GM18498 (cell line): ENCODE measurements at regions not wholly inside any gene's neighbourhood (a gene's known extent, or its start where the extent isn't known, plus 50 kb on each side); places are given as distances from the start of the nearest gene placed in this dataset.

ENCODE experiments used
- ATAC-seq: cut with Tn5 transposase; IDR thresholded peaks from one replicate; pipeline ENCODE4 v1.9.1; 2021; ENCODE audit warnings: mild to moderate bottlenecking, moderate library complexity; ENCODE audit not compliant: unreplicated experiment

GRCh38 chr6:23195487-23195886 lies 626.1 kb downstream of the HDGFL1 start:
- ATAC-seq, result no peak

- no peak for ATAC-seq
Observed at GRCh38 chr6:23199541-23199940, 630.2 kb downstream of the HDGFL1 start.

GRCh38 chr6:23200946-23201345 lies 631.6 kb downstream of the HDGFL1 start:
- ATAC-seq, result no peak

GRCh38 chr6:23202207-23202606 lies 632.8 kb downstream of the HDGFL1 start:
- no peak for ATAC-seq

- ATAC-seq, result no peak
Observed at GRCh38 chr6:23212398-23212797, 643.0 kb downstream of the HDGFL1 start.

- ATAC-seq, result no peak
Observed at GRCh38 chr6:23213193-23213592, 643.8 kb downstream of the HDGFL1 start.

DNA sequence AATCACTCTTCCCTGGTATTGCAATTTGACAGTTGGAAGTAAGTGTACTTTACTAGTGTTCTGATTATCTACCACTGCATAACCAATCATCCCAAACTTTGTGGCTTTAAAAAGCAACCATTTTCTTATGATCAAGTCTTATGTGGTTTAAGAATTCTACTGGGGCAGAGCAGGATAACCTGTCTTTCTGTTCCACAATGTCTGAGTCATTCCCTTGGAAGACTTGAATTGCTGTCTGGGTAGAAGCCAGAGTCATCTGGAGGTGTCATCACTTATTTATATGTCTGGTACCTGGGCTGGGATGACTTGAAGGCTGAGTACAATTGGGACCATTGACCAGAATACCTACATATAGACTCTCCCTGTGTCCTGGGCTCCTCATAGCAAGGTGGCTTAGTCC lies 644.3 kb downstream of the HDGFL1 start:
- no peak for ATAC-seq

- ATAC-seq, result no peak
Observed at GRCh38 chr6:23218751-23219150, 649.4 kb downstream of the HDGFL1 start.

- ATAC-seq, result no peak
Observed at GRCh38 chr6:23222724-23223123, 653.4 kb downstream of the HDGFL1 start.

DNA sequence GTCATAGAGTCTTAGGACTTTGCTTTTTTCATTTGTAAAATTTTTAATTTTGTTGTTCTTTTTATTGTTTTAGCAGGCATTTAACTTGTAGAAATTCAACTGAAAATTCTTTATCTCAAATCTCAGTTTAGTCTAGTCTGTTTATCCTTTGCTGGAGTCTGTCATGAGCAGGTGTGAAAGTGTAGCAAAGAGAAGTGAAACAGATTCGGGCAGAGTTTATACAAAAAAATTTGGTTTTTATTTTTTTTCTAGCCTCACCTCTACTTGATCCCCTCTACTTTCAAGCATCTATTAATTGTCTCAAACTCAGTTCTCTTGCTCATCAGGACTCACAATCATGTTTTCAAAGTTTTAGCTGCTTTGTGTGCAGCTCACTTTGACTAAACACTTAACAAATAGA lies 655.2 kb downstream of the HDGFL1 start:
- ATAC-seq, result no peak

DNA sequence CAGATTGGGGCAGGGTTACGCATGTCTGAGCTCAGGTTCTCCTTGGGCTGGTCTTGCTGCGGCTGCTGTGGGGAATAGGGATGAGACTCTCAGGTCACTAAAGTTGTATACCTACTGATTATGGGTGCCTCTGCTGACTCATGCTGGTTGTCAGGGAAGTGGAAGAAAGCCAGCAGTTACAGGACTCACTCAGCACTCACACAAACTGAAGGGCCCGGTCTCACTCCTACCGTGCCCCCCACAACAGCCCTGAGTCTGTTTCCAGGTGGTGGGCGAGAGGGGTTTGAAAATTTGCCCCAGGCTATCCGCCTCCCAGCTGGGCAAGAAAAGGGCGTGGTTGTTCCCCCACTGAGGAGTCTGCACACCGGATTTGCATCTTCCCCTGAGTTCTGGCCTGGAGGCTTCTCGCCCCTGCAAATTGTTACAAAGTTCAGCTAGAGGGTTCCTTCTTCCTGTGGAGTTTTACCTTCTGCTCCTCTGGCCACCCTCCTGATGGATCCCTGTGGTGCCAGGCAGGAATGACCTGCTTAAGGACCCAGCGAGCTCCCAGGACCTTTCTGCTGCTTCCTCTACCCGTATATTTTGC lies 659.2 kb downstream of the HDGFL1 start:
- ATAC-seq, result no peak

DNA sequence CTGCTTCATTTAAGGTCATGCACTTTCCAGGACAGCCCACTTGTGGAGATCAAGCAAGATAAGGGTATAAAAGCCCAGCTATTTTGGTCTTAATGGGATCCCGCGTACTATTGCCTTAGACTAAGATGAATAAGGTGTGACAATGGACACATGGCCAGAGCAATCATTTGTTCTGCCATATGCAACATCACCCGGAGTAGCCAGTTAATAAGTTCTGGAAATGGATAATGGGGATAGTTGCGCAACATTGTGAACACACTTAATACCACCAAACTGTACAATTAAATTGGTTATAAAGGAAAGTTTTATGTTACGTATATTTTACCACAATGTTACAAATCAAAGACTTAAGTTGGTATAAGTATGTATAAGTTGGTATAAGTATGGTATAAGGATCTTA lies 674.5 kb downstream of the HDGFL1 start:
- ATAC-seq, result no peak

DNA sequence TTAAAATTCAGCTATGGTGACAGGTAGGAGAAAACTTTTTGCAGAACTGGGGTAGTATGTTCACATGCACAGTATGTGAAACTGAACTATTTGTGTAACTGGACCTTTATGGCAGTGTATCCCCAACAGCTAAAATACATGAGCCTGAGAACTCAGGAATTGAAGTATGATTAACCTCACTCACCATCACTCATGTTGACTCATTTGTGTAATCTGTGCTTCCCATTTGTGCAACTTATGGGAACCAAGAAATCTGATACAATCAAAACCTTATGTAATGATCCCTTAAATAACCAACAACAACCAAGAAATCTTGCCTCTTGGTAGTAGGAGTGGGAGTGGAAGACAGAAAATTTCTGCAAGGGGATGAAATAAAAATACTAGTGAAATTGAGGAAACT lies 674.9 kb downstream of the HDGFL1 start:
- ATAC-seq, result no peak

- no peak for ATAC-seq
Observed at GRCh38 chr6:23245572-23245971, 676.2 kb downstream of the HDGFL1 start.

DNA sequence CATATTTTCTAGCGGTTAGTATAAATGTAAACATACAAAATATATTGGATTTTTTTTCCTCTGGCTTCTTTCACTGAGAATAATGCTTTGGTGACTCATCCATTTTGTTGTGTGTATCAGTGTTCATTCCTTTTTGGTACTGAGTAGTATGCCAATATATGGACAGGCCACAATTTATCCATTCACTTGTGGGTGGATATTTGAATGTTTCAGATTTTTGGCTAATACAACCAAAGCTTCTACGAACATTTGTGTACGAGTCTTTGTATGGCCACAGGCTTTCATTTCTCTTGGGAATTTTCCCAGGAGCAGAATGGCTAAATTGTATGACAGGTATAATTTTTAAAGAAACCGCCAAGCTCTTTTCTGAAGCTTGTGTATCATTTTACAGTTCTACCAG lies 677.5 kb downstream of the HDGFL1 start:
- no peak for ATAC-seq

DNA sequence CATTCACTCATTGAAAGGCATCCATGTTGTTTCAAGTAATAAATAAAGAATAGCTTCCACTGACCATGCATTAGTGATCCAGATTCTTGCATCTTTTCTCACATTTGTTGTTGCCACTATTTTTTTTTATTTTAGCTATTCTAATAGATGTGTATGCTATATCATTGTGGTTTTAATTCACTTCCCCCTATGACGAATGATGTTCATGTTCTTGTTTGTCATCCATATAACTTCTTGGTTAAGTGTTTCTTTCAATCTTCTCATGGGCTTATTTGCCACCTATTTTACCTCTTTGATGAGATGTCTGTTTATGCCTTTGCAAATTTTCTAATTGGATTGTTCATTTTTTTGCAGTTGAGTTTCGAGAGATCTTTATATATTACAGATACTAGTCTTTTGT lies 681.2 kb downstream of the HDGFL1 start:
- no peak for ATAC-seq

- ATAC-seq, result no peak
Observed at GRCh38 chr6:23262864-23263263, 693.5 kb downstream of the HDGFL1 start.

DNA sequence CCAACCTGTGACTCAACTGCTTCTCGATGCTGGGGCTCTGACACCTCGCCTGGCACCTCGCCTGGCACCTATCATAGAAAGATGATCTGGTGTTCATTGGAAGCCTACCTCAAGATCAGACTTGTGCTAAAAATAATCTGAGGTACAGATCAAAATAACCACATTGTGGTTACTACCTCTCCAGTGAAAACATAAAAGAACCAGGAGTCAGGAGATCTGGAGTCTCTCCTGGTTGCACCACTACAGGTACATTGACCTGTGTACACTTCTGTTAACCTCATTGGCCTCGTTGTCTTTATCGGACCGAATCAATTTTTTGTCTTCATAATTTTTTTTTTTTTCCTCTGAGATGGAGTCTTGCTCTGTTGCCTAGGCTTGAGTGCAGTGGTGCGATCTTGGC lies 695.9 kb downstream of the HDGFL1 start:
- ATAC-seq, result no peak

GRCh38 chr6:23266536-23266935 lies 697.2 kb downstream of the HDGFL1 start:
- ATAC-seq, result no peak

- no peak for ATAC-seq
Observed at GRCh38 chr6:23267651-23268050, 698.3 kb downstream of the HDGFL1 start.

DNA sequence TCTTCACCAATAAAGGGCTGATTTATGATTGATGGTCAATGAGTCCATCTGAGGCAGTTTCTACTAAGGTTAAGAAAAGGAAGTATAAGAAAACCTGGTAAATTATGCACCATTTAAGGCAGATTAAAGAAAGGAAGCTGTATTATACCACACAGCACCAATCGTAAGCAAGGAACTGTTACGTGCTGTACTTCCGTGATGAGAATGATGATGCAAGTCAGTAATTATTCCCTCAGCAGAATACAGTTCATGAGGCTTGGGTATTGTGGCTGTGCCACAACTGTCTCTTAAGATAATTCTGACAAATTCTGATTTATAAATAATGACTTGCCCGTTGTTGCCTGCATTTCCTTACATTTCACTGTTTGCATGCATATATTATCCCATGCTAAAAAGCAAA lies 699.0 kb downstream of the HDGFL1 start:
- no peak for ATAC-seq

DNA sequence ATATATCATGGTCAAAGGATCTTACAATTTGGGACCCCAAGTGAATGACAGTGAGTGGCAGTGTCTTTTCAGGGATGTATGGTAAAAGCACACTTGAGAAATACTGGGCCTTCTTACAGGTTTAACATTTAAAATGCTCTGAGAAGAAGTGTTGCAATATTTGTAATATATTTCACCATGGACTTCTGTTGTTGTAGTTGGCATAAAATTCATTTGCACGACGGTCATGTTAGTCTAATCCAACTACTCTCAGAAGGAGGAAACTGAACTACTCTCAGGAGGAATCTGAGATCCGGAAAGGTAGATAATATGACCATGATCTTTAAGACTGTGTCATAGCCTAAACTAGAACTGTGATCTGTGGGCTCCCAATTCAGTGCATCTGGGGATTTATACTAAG lies 700.1 kb downstream of the HDGFL1 start:
- no peak for ATAC-seq

DNA sequence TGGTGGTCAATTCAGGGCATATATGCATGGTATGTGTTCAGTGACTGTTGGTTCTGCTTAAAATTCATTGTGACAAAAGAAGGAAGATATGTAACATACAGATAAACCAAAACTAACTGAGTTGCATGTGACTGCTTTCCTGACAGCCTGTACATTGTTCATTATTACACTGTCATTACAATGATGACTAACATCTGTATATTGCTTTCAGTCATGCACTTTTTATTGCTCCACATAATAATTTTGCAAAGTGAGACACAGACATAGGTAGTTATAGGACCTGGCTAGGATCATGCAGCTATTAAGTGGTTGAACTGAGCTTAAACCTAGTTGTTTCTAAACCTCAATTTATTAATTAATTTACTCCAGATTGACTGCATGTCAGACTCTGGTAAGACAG lies 703.2 kb downstream of the HDGFL1 start:
- ATAC-seq, result no peak
